PC-9 (cell line): ENCODE measurements at regions not wholly inside any gene's neighbourhood (a gene's known extent, or its start where the extent isn't known, plus 50 kb on each side); places are given as distances from the start of the nearest gene placed in this dataset.

Experiments
- BruUV-seq: library from RNA; stranded (reverse); fragments of 400-500 nt; replicated peaks from 2 replicates; lab custom pipeline; 2021; lab: Mats Ljungman, UMichigan
- CTCF ChIA-PET: fragments of 300-600 bp; sonication (Branson Sonifier 250); formaldehyde crosslinking; loops from one replicate; lab custom pipeline; 2022; ENCODE audit warnings: antibody characterized with exemption; lab: Charles Lee
- POLR2A ChIA-PET: fragments of 300-600 bp; sonication (Branson Sonifier 250); formaldehyde crosslinking; loops from one replicate; lab custom pipeline; 2022; ENCODE audit warnings: antibody characterized with exemption; ENCODE audit not compliant: unreplicated experiment; lab: Charles Lee
- DNase-seq, 2 experiments: peaks; one replicate each; pipeline versions ENCODE4 v3.0.0 to v3.0.0-alpha.2; 2015 to 2022; ENCODE audit warnings: mixed read lengths in 1 of 2
- H2AFZ ChIP-seq: fragments of 200-600 bp; sonication (generic); 2 replicates; pipeline ENCODE4 v1.8.1; 2017; ENCODE audit warnings: antibody characterized with exemption
- H3F3A ChIP-seq: fragments of 200-600 bp; sonication (generic); 2 replicates; pipeline ENCODE4 v1.8.1; 2017; ENCODE audit warnings: antibody characterized with exemption, mild to moderate bottlenecking, low read depth; ENCODE audit not compliant: insufficient read depth
- H3K27ac ChIP-seq: fragments of 200-600 bp; sonication (generic); 2 replicates; pipeline ENCODE4 v1.6.1; 2016; ENCODE audit warnings: mixed run types
- H3K27me3 ChIP-seq: fragments of 200-600 bp; sonication (generic); 2 replicates; pipeline ENCODE4 v1.6.1; 2016; ENCODE audit warnings: low read depth, mixed run types; ENCODE audit not compliant: insufficient read depth
- H3K36me3 ChIP-seq: fragments of 200-600 bp; sonication (generic); 2 replicates; pipeline ENCODE4 v1.6.1; 2016; ENCODE audit warnings: low read depth, mixed run types
- H3K4me1 ChIP-seq: fragments of 200-600 bp; sonication (generic); replicated peaks from 2 replicates; pipeline ENCODE4 v1.6.1; 2016; ENCODE audit warnings: mixed run types; ENCODE audit not compliant: insufficient read depth
- H3K4me2 ChIP-seq: fragments of 200-600 bp; sonication (generic); 2 replicates; pipeline ENCODE4 v1.6.1; 2017; ENCODE audit warnings: mixed run types
- H3K4me3 ChIP-seq: fragments of 200-600 bp; sonication (generic); 2 replicates; pipeline ENCODE4 v1.6.1; 2016; ENCODE audit warnings: mixed run types
- H3K79me2 ChIP-seq: fragments of 200-600 bp; sonication (generic); 2 replicates; pipeline ENCODE4 v1.6.1; 2017; ENCODE audit warnings: low read depth, mixed run types
- H3K9me2 ChIP-seq: fragments of 200-600 bp; sonication (generic); 2 replicates; pipeline ENCODE4 v1.8.1; 2017; ENCODE audit warnings: mild to moderate bottlenecking; ENCODE audit not compliant: insufficient read depth
- H3K9me3 ChIP-seq: fragments of 200-600 bp; sonication (generic); 2 replicates; pipeline ENCODE4 v1.8.1; 2016; ENCODE audit warnings: low read depth; ENCODE audit not compliant: insufficient read depth
- H4K20me1 ChIP-seq: fragments of 200-600 bp; sonication (generic); 2 replicates; pipeline ENCODE4 v1.8.1; 2017; ENCODE audit not compliant: insufficient read depth
- EZH2 ChIP-seq: fragments of 200-600 bp; sonication (generic); IDR thresholded peaks from 2 replicates; pipeline ENCODE4 v1.8.0; 2017; ENCODE audit warnings: antibody characterized with exemption, low read depth
- intact Hi-C: fragments of 100-400 bp; cut with micrococcal nuclease; formaldehyde crosslinking; loops from one replicate; pipeline ENCODE4 v1.10.0; 2022; ENCODE audit not compliant: unreplicated experiment
- TF ChIP-seq, protein P1 (sequence below): fragments of 200-600 bp; sonication (generic); conservative IDR thresholded peaks from 2 replicates; pipeline ENCODE4 v1.6.1; 2017; ENCODE audit warnings: mixed run types, antibody characterized with exemption, mild to moderate bottlenecking, moderate library complexity

DNA sequence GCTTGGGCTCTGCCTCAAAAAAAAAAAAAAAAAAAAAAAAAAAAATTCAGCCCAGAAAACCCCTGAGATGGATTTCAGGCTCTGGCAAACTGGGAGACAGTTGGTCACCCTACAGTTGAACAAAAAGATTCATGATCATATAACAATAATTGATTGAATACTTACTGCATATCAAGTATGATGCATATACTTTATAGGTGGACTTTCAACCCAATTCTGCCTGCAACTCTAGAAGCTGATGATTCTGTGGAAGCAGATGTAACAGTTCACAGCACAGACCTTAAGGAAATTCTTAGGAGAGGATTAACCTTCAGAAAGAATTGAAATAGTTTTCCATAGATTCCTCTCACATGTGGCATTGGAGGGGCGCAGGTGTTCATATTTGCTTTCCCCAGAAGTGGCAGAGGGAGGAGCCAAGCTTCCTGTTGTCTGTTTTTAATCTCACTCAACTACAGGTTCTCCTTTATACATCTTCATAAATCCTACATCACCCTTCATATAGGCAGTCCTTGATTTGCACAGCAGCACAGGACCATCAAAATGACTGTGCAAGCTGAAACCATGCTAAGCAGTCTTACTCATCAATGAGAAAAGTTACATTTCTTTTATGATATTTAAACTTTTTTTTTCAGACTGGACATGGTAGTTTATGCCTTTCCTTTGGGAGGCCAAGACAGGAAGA is 149.4 kb upstream of the KLF3 start:
- H3K9me2 ChIP-seq = no peaks in the 10 kb centered on the region
- H3K4me2 ChIP-seq = no peak overlapping the region
- H3F3A ChIP-seq = no peaks in the 10 kb centered on the region; the same call in 1 of the 2 replicates
- H4K20me1 ChIP-seq = no peaks in the 10 kb centered on the region
- no peak overlapping the region for H3K4me3 ChIP-seq
- CTCF ChIA-PET = no interaction called here
- H3K27ac ChIP-seq = no peak overlapping the region
- no peaks in the 10 kb centered on the region for H3K79me2 ChIP-seq
- no peaks in the 10 kb centered on the region for H3K27me3 ChIP-seq
- POLR2A ChIA-PET = no interaction called here
- no peaks in the 10 kb centered on the region for H3K9me3 ChIP-seq
- DNase-seq = no peak
- TF ChIP-seq, protein P1, sequence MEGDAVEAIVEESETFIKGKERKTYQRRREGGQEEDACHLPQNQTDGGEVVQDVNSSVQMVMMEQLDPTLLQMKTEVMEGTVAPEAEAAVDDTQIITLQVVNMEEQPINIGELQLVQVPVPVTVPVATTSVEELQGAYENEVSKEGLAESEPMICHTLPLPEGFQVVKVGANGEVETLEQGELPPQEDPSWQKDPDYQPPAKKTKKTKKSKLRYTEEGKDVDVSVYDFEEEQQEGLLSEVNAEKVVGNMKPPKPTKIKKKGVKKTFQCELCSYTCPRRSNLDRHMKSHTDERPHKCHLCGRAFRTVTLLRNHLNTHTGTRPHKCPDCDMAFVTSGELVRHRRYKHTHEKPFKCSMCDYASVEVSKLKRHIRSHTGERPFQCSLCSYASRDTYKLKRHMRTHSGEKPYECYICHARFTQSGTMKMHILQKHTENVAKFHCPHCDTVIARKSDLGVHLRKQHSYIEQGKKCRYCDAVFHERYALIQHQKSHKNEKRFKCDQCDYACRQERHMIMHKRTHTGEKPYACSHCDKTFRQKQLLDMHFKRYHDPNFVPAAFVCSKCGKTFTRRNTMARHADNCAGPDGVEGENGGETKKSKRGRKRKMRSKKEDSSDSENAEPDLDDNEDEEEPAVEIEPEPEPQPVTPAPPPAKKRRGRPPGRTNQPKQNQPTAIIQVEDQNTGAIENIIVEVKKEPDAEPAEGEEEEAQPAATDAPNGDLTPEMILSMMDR = no peak
- no peak for TF ChIP-seq EZH2
- no TSS peak for BruUV-seq
- intact Hi-C loops = no loop called here
- no peaks in the 10 kb centered on the region for H3K36me3 ChIP-seq
- H2AFZ ChIP-seq = no peak overlapping the region
- no peaks in the 10 kb centered on the region for H3K4me1 ChIP-seq

DNA sequence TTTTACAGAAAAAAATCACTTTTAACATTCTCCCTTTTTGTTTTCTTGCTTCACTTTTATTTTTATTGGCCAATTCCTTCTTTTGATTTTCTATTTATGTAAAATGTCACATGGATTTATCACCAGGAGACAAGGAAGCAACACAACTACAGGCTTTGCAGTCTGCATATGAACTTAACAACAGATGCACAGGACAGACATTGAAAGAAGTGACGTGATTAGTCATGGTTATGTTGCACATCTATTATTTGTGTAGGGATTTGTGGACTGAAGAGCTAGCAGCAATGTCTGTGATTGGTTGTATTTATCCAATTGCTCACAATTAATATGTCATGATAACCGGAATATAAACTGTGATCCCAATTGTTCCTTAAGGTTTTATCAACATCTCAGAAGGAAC is 147.8 kb upstream of the KLF3 start:
- no peaks in the 10 kb centered on the region for H3K79me2 ChIP-seq
- no peaks in the 10 kb centered on the region for H3K9me3 ChIP-seq
- no peaks in the 10 kb centered on the region for H3K9me2 ChIP-seq
- no peaks in the 10 kb centered on the region for H3K27me3 ChIP-seq
- H4K20me1 ChIP-seq = no peaks in the 10 kb centered on the region
- H3K27ac ChIP-seq = no peak overlapping the region
- ChIA-PET CTCF (no interaction called here), POLR2A (interaction anchor here (0.7 kb wide), 1 partner anchor 9 kb away, joined by 4 read pairs; no protein-coding TSS in a partner anchor)
- BruUV-seq = no TSS peak
- H3F3A ChIP-seq = no peaks in the 10 kb centered on the region; the same call in 1 of the 2 replicates
- H2AFZ ChIP-seq = no peak overlapping the region
- intact Hi-C loops = no loop called here
- TF ChIP-seq, protein P1 = no peak
- no peak for TF ChIP-seq EZH2
- no peaks in the 10 kb centered on the region for H3K36me3 ChIP-seq
- DNase-seq = no peak
- H3K4me1 ChIP-seq = no peaks in the 10 kb centered on the region
- no peak overlapping the region for H3K4me2 ChIP-seq
- H3K4me3 ChIP-seq = no peak overlapping the region

DNA sequence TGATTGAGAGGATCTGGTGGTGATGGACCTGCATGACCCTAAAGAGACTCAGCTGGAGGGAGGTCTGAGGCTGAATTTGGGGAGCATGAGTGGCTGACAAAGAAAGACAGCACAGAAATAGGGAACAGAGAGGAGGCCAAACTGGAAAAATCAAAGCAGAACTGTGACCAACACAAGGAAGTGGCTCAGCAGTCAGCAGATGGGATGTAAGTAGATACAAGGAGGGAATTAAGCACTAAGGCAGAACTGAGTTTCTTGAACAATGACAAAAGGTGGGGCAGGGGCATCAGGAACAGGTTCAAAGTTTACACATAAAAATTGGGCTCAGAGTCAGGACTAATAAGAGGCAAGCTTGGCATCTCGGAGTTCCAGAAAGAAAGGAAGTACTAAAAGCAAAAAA is 144.3 kb upstream of the KLF3 start:
- no peaks in the 10 kb centered on the region; the same call in 1 of the 2 replicates for H3F3A ChIP-seq
- DNase-seq = no peak
- CTCF ChIA-PET = no interaction called here
- intact Hi-C loops = no loop called here
- H4K20me1 ChIP-seq = no peaks in the 10 kb centered on the region
- no peak overlapping the region for H3K4me3 ChIP-seq
- H3K27me3 ChIP-seq = no peaks in the 10 kb centered on the region
- no peaks in the 10 kb centered on the region for H3K4me1 ChIP-seq
- no peaks in the 10 kb centered on the region for H3K9me3 ChIP-seq
- POLR2A ChIA-PET = no interaction called here
- no peaks in the 10 kb centered on the region for H3K36me3 ChIP-seq
- H2AFZ ChIP-seq = no peak overlapping the region
- no peak for TF ChIP-seq EZH2
- TF ChIP-seq, protein P1 = no peak
- no peak overlapping the region for H3K27ac ChIP-seq
- H3K79me2 ChIP-seq = no peaks in the 10 kb centered on the region
- H3K4me2 ChIP-seq = no peak overlapping the region
- no TSS peak for BruUV-seq
- no peaks in the 10 kb centered on the region for H3K9me2 ChIP-seq
